ENCODE measurements at regions not wholly inside any gene's neighbourhood (a gene's known extent, or its start where the extent isn't known, plus 50 kb on each side); places are given as distances from the start of the nearest gene placed in this dataset.

GRCh38 chr11:38756537-38756936 is 2158.5 kb upstream of the RAG2 start:
- CTCF ChIA-PET (ENCODE audit: low intra/inter-chr PET ratio, low total read pairs) = no interaction called here
- FAIRE-seq (no peak), DNase-seq (ENCODE audit: low spot score) (no peak), ATAC-seq (no peak)
- WGBS (ENCODE audit: low lambda C conversion rate) = 43% methylated on average over 3 of the region's 6 CpGs
- H2AFZ ChIP-seq (ENCODE audit: low read length) = no peak overlapping the region
- H3K4me2 ChIP-seq (ENCODE audit: low read depth, low read length) = no peak overlapping the region
- intact Hi-C loops (cut with micrococcal nuclease; ENCODE audit: unreplicated experiment) = no loop called here
- H3K27me3 ChIP-seq (ENCODE audit: control insufficient read depth in 1 of 2, insufficient read depth in 2 of 2, low read length in 2 of 2) = no peaks in the 10 kb centered on the region
- no TSS peak for BruUV-seq (replicated peaks)
- TF ChIP-seq KDM5A (IDR thresholded peaks at IDR 0.05; ENCODE audit: borderline replicate concordance, low read length) = no peak
- no peak for TF ChIP-seq POLR2AphosphoS5 (IDR thresholded peaks at IDR 0.05; ENCODE audit: low read depth, low read length)
- no peak for TF ChIP-seq ZSCAN9 (CRISPR knock-in tag; IDR thresholded peaks at IDR 0.05; ENCODE audit: borderline replicate concordance)
- TF ChIP-seq MTA1 (CRISPR knock-in tag; IDR thresholded peaks at IDR 0.05; ENCODE audit: borderline replicate concordance) = no peak
- no peak for TF ChIP-seq ZBTB38 (CRISPR knock-in tag; IDR thresholded peaks at IDR 0.05)
- TF ChIP-seq ZNF557 (CRISPR knock-in tag; IDR thresholded peaks at IDR 0.05) = no peak
- no peak for TF ChIP-seq ATM (IDR thresholded peaks at IDR 0.05; ENCODE audit: borderline replicate concordance)
- no peak overlapping the region for H3K9ac ChIP-seq (ENCODE audit: insufficient read depth, low read depth, low read length)
- H3K9me3 ChIP-seq (ENCODE audit: low read length) = peaks cover 46% of the 10 kb centered on the region
- in situ Hi-C loops (cut with HindIII; ENCODE audit: extremely low pct_ligation_motif_present, low pct_unique_long_range_greater_than_20kb) = no loop called here
- POLR2A ChIA-PET = no interaction called here
- H3K4me1 ChIP-seq (ENCODE audit: insufficient read depth, low read length) = no peaks in the 10 kb centered on the region
- no peaks in the 10 kb centered on the region for H3K79me2 ChIP-seq (ENCODE audit: insufficient read depth, low read length)
- no peaks in the 10 kb centered on the region for H4K20me1 ChIP-seq (ENCODE audit: insufficient read depth, low read length)
- no peaks in the 10 kb centered on the region for H3K36me3 ChIP-seq (replicated peaks in 1 of 2; ENCODE audit: control insufficient read depth in 1 of 2, insufficient read depth in 2 of 2, low read length in 2 of 2)
- no peak overlapping the region for H3K27ac ChIP-seq (ENCODE audit: extremely low read length, insufficient read depth, low read length)
- no peak overlapping the region for H3K4me3 ChIP-seq (replicated peaks in 1 of 3; ENCODE audit: insufficient read depth in 1 of 3, low read depth in 2 of 3, low read length in 3 of 3)

- Histone ChIP-seq H4K20me1 (ENCODE audit: insufficient read depth, low read length) (no peaks in the 10 kb centered on the region), H3K27ac (ENCODE audit: extremely low read length, insufficient read depth, low read length) (no peak overlapping the region), H3K4me3 (replicated peaks in 1 of 3; ENCODE audit: insufficient read depth in 1 of 3, low read depth in 2 of 3, low read length in 3 of 3) (no peak overlapping the region), H3K9me3 (ENCODE audit: low read length) (peaks cover 33% of the 10 kb centered on the region), H3K4me2 (ENCODE audit: low read depth, low read length) (no peak overlapping the region), H3K9ac (ENCODE audit: insufficient read depth, low read depth, low read length) (no peak overlapping the region), H2AFZ (ENCODE audit: low read length) (no peak overlapping the region), H3K79me2 (ENCODE audit: insufficient read depth, low read length) (no peaks in the 10 kb centered on the region), H3K4me1 (ENCODE audit: insufficient read depth, low read length) (no peaks in the 10 kb centered on the region), H3K36me3 (replicated peaks in 1 of 2; ENCODE audit: control insufficient read depth in 1 of 2, insufficient read depth in 2 of 2, low read length in 2 of 2) (no peaks in the 10 kb centered on the region), H3K27me3 (ENCODE audit: control insufficient read depth in 1 of 2, insufficient read depth in 2 of 2, low read length in 2 of 2) (no peaks in the 10 kb centered on the region)
- no peak for DNase-seq (ENCODE audit: low spot score)
- intact Hi-C loops (cut with micrococcal nuclease; ENCODE audit: unreplicated experiment) (no loop called here), in situ Hi-C loops (cut with HindIII; ENCODE audit: extremely low pct_ligation_motif_present, low pct_unique_long_range_greater_than_20kb) (no loop called here)
- TF ChIP-seq TP53 (CRISPR knock-in tag; conservative IDR thresholded peaks at IDR 0.05) = no peak
- no peak for TF ChIP-seq NAIF1 (CRISPR knock-in tag; IDR thresholded peaks at IDR 0.05; ENCODE audit: borderline replicate concordance)
- no peak for TF ChIP-seq XRCC5 (optimal IDR thresholded peaks at IDR 0.05; ENCODE audit: low read length)
- TF ChIP-seq ZNF414 (CRISPR knock-in tag; IDR thresholded peaks at IDR 0.05) = no peak
- TF ChIP-seq ZFP41 (CRISPR knock-in tag; IDR thresholded peaks at IDR 0.05; ENCODE audit: borderline replicate concordance) = no peak
- TF ChIP-seq MAZ (IDR thresholded peaks at IDR 0.05; ENCODE audit: borderline replicate concordance, low read depth, low read length) = no peak
- no peak for TF ChIP-seq MAZ (CRISPR knock-in tag; IDR thresholded peaks at IDR 0.05; ENCODE audit: low read depth)
- no peak for TF ChIP-seq KDM1A (CRISPR knock-in tag; IDR thresholded peaks at IDR 0.05)
- no peak for TF ChIP-seq ZNF687 (CRISPR knock-in tag; IDR thresholded peaks at IDR 0.05)
- ChIA-PET CTCF (ENCODE audit: low intra/inter-chr PET ratio, low total read pairs) (no interaction called here), POLR2A (no interaction called here)
- WGBS (ENCODE audit: low lambda C conversion rate) = 0% methylated on average over 2 of the region's 2 CpGs
- no peak for ATAC-seq
- no TSS peak for BruUV-seq (replicated peaks)
- no peak for FAIRE-seq
Observed at GRCh38 chr11:38751421-38751820, 2153.4 kb upstream of the RAG2 start.

Measured in HepG2 (cell line).